Endothelial cell of umbilical vein (primary cell): ENCODE measurements at regions not wholly inside any gene's neighbourhood (a gene's known extent, or its start where the extent isn't known, plus 50 kb on each side); places are given as distances from the start of the nearest gene placed in this dataset.

Experiments
- BruUV-seq: library from RNA; stranded (reverse); fragments of 400-500 nt; replicated peaks from 2 replicates; lab custom pipeline; 2021; lab: Mats Ljungman, UMichigan
- CTCF ChIA-PET: fragments of 300-600, 350-600 bp; sonication (Branson Sonifier 250); formaldehyde crosslinking; loops from one replicate; lab custom pipeline; 2021; ENCODE audit warnings: antibody characterized with exemption, inconsistent platforms; lab: Charles Lee
- POLR2A ChIA-PET: fragments of 300-600, 350-600 bp; sonication (Branson Sonifier 250); formaldehyde crosslinking; loops from one replicate; lab custom pipeline; 2021; ENCODE audit warnings: antibody characterized with exemption, inconsistent platforms; lab: Charles Lee
- DNase-seq: peaks from one replicate; pipeline ENCODE4 v3.0.0-alpha.2; 2011; ENCODE audit warnings: low read depth, low spot score
- FAIRE-seq: peaks from 2 replicates; lab custom pipeline; 2011; peaks lifted over from hg19 to GRCh38; lab: Jason Lieb, UNC
- H2AFZ ChIP-seq: 2 replicates; pipeline ENCODE4 v1.6.0; 2012; ENCODE audit warnings: low read depth, low read length, control low read depth, inconsistent platforms
- H3K27ac ChIP-seq: 2 replicates; pipeline ENCODE4 v1.5.1; 2011; ENCODE audit warnings: low read depth, mild to moderate bottlenecking, control low read depth, low read length, moderate library complexity; ENCODE audit not compliant: insufficient read depth
- H3K27me3 ChIP-seq, 2 experiments: 2 replicates each; pipeline versions ENCODE4 v1.6.0 to v1.6.1; 2011; ENCODE audit warnings: low read length in 2 of 2, mixed read lengths in 1 of 2; ENCODE audit not compliant: control insufficient read depth in 2 of 2, insufficient read depth in 2 of 2
- H3K36me3 ChIP-seq, 2 experiments: 2 replicates in 1 of 2; 3 replicates in 1 of 2; pipeline ENCODE4 v1.5.1; 2011; ENCODE audit warnings: low read length in 2 of 2, mild to moderate bottlenecking in 1 of 2, moderate library complexity in 1 of 2; ENCODE audit not compliant: control insufficient read depth in 2 of 2, insufficient read depth in 2 of 2; ENCODE audit errors: extremely low read depth in 1 of 2
- H3K4me1 ChIP-seq: 3 replicates; pipeline ENCODE4 v1.5.1; 2011; ENCODE audit warnings: mild to moderate bottlenecking, low read length; ENCODE audit not compliant: control insufficient read depth, insufficient read depth; ENCODE audit errors: extremely low read depth
- H3K4me2 ChIP-seq: 2 replicates; pipeline ENCODE4 v1.6.1; 2011; ENCODE audit warnings: low read length, control low read depth, mixed read lengths; ENCODE audit not compliant: insufficient read depth
- H3K4me3 ChIP-seq, 3 experiments: fragments of 200-600 bp in 1 of 3; sonication (generic), shearing (Covaris generic) in 1 of 3; replicated peaks in 1 of 3; 2 replicates each; pipeline ENCODE4 v1.5.1; 2011 to 2016; ENCODE audit warnings: control low read depth in 3 of 3, low read length in 3 of 3, mild to moderate bottlenecking in 2 of 3, inconsistent platforms in 1 of 3, low read depth in 1 of 3, moderate library complexity in 1 of 3; ENCODE audit not compliant: insufficient read depth in 1 of 3
- H3K79me2 ChIP-seq: 2 replicates; pipeline ENCODE4 v1.6.0; 2012; ENCODE audit warnings: low read length, inconsistent platforms; ENCODE audit not compliant: control insufficient read depth, insufficient read depth
- H3K9ac ChIP-seq: replicated peaks from 2 replicates; pipeline ENCODE3; 2011; ENCODE audit warnings: low read length, control low read depth; ENCODE audit not compliant: insufficient read depth; ENCODE audit errors: extremely low read depth
- H3K9me1 ChIP-seq: replicated peaks from 3 replicates; pipeline ENCODE4 v1.6.0; 2011; ENCODE audit warnings: mild to moderate bottlenecking, low read length; ENCODE audit not compliant: control insufficient read depth, insufficient read depth; ENCODE audit errors: extremely low read depth
- H3K9me3 ChIP-seq: replicated peaks from 2 replicates; pipeline ENCODE4 v1.5.1; 2012; ENCODE audit warnings: low read length, inconsistent platforms; ENCODE audit not compliant: control insufficient read depth, insufficient read depth
- H4K20me1 ChIP-seq: replicated peaks from 2 replicates; pipeline ENCODE3; 2011; ENCODE audit warnings: mild to moderate bottlenecking, low read length; ENCODE audit not compliant: control insufficient read depth, insufficient read depth; ENCODE audit errors: extremely low read depth
- CTCF ChIP-seq, 2 donors: IDR thresholded peaks; 1 replicate in 1 of 2; 2 replicates in 1 of 2; pipeline ENCODE4 v1.5.1; 2011; ENCODE audit warnings: low read length in 2 of 2, mild to moderate bottlenecking in 2 of 2, moderate library complexity in 2 of 2, control low read depth in 1 of 2, inconsistent platforms in 1 of 2, low read depth in 1 of 2; ENCODE audit not compliant: insufficient read depth in 1 of 2; ENCODE audit errors: extremely low read depth in 1 of 2
- EZH2 ChIP-seq: IDR thresholded peaks from 2 replicates; pipeline ENCODE4 v1.6.1; 2012; ENCODE audit warnings: borderline replicate concordance, low read depth, mild to moderate bottlenecking, moderate library complexity, low read length, inconsistent platforms; ENCODE audit not compliant: severe bottlenecking
- FOS ChIP-seq: IDR thresholded peaks from 2 replicates; pipeline ENCODE4 v1.6.1; 2011; ENCODE audit warnings: mild to moderate bottlenecking, low read length, moderate library complexity, borderline replicate concordance; ENCODE audit not compliant: insufficient read depth
- GATA2 ChIP-seq: IDR thresholded peaks from 2 replicates; pipeline ENCODE4 v1.7.0; 2011; ENCODE audit warnings: low read depth, mild to moderate bottlenecking, moderate library complexity, mixed read lengths, low read length; ENCODE audit not compliant: insufficient read length, insufficient read depth
- JUN ChIP-seq: IDR thresholded peaks from 2 replicates; pipeline ENCODE4 v1.6.1; 2011; ENCODE audit warnings: borderline replicate concordance, low read depth; ENCODE audit not compliant: insufficient read length, insufficient read depth
- MAX ChIP-seq: IDR thresholded peaks from 2 replicates; pipeline ENCODE4 v1.6.1; 2011; ENCODE audit not compliant: insufficient read depth, insufficient read length
- MYC ChIP-seq: IDR thresholded peaks from one replicate; pipeline ENCODE4 v1.6.1; 2011; ENCODE audit warnings: mild to moderate bottlenecking, low read depth, low read length
- POLR2A ChIP-seq: IDR thresholded peaks from 2 replicates; pipeline ENCODE4 v1.6.1; 2012; ENCODE audit warnings: low read depth, mild to moderate bottlenecking, control low read depth, low read length
- POLR2AphosphoS5 ChIP-seq: IDR thresholded peaks from 2 replicates; pipeline ENCODE4 v1.6.1; 2012; ENCODE audit warnings: low read depth, mild to moderate bottlenecking, control low read depth, low read length, moderate library complexity; ENCODE audit not compliant: insufficient read depth
- dilution Hi-C: fragments of 300-500 bp; cut with MboI; formaldehyde crosslinking; loops from one replicate; pipeline ENCODE4 v1.15.0; 2019; ENCODE audit warnings: low sequenced_read_pairs; ENCODE audit not compliant: extremely low pct_ligation_motif_present
- intact Hi-C: fragments of 100-400 bp; cut with micrococcal nuclease; formaldehyde crosslinking; loops from one replicate; pipeline ENCODE4 v1.10.0; 2022

DNA sequence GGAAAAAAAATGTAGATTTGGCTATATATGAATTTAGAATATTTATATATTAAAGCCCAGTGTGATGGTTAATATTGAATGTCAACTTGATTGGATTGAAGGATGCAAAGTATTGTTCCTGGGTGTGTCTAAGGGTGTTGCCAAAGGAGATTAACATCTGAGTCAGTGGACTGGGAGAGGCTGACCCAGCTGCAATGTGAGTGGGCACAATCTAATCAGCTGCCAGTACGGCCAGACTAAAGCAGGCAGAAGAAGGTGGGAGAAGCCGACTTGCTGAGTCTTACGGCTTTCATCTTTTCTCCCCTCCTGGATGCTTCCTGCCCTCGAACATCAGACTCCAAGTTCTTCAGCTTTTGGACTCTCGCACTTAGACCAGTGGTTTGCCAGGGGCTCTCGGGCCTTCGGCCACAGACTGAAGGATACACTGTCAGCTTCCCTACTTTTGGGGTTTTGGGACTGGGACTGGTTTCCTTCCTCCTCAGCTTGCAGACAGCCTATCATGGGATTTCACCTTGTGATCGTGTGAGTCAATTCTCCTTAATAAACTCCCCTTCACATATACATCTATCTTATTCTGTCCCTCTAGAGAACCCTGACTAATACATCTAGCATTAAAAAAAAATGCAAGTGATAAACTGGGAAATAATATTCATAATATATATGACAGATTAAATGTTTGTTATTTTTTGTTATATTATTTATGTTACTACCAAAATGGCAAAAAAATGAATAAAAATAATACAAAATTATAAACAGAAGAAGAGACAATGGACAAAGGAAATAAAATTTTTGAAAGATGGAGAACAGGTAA, 122.4 kb downstream of the DLEU7 start:
- Histone ChIP-seq H4K20me1 (no peaks in the 10 kb centered on the region), H3K9me1 (no peaks in the 10 kb centered on the region), H3K27ac (no peak overlapping the region), H2AFZ (no peak overlapping the region), H3K4me3 (no peak overlapping the region), H3K9ac (no peak overlapping the region), H3K4me2 (no peak overlapping the region), H3K4me1 (no peaks in the 10 kb centered on the region), H3K36me3 (no peaks in the 10 kb centered on the region), H3K9me3 (no peaks in the 10 kb centered on the region), H3K79me2 (no peaks in the 10 kb centered on the region), H3K27me3 (peaks cover 0 to 2% of the 10 kb centered on the region in 2 experiments)
- no TSS peak for BruUV-seq
- CTCF ChIA-PET = interaction anchor here (1.0 kb wide), 1 partner anchor 20 kb away, joined by 3 read pairs; no protein-coding TSS in a partner anchor
- no peak for TF ChIP-seq POLR2AphosphoS5
- no peak for TF ChIP-seq EZH2
- no peak for TF ChIP-seq GATA2
- no peak for TF ChIP-seq CTCF (IDR thresholded peaks at IDR 0.05; ENCODE audit: extremely low read depth in 1 of 2, insufficient read depth in 1 of 2, low read depth in 1 of 2, low read length in 2 of 2)
- TF ChIP-seq MAX = no peak
- TF ChIP-seq JUN = no peak
- no peak for TF ChIP-seq POLR2A
- TF ChIP-seq MYC = no peak
- no peak for TF ChIP-seq FOS
- intact Hi-C loops (no loop called here), dilution Hi-C loops (no loop called here)
- DNase-seq (no peak), FAIRE-seq (no peak)
- POLR2A ChIA-PET = no interaction called here
